Uterus (tissue), 2 donors: ENCODE measurements at regions not wholly inside any gene's neighbourhood (a gene's known extent, or its start where the extent isn't known, plus 50 kb on each side); places are given as distances from the start of the nearest gene placed in this dataset.

Experiments
- POLR2A ChIP-seq, 2 donors: fragments of 450-650 bp; IDR thresholded peaks; one replicate each; pipeline ENCODE4 v1.6.1; 2016; ENCODE audit warnings: antibody characterized with exemption in 2 of 2, mild to moderate bottlenecking in 1 of 2, moderate library complexity in 1 of 2
- TF ChIP-seq, protein P1 (sequence below), 4 experiments: fragments of 200-600 bp in 2 of 4; fragments of 450-650 bp in 2 of 4; sonication (generic) in 2 of 4; IDR thresholded peaks; one replicate each; pipeline ENCODE4 v1.5.1; 2016 to 2019; ENCODE audit warnings: antibody characterized with exemption in 4 of 4, mild to moderate bottlenecking in 2 of 4, moderate library complexity in 1 of 4

DNA sequence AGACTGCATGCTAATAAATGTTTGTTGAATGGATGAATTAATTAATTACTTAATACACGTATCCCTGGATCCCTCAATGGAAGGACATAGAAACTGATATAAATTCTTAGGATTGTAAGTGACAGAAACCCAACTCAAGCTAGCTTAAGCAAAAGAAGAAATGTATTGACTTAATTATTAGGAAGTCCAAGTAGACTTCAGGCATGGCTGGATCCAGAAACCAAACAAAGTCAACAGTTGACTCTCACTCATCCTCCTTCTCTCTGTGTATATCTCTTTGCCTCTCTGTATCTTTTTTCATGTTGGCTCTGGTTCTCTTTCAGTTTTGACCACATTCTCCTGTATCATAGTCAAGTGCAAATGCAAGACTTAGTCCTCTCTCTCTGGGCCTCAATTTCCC, 82.0 kb upstream of the CTNNBL1 start:
- TF ChIP-seq, protein P1, sequence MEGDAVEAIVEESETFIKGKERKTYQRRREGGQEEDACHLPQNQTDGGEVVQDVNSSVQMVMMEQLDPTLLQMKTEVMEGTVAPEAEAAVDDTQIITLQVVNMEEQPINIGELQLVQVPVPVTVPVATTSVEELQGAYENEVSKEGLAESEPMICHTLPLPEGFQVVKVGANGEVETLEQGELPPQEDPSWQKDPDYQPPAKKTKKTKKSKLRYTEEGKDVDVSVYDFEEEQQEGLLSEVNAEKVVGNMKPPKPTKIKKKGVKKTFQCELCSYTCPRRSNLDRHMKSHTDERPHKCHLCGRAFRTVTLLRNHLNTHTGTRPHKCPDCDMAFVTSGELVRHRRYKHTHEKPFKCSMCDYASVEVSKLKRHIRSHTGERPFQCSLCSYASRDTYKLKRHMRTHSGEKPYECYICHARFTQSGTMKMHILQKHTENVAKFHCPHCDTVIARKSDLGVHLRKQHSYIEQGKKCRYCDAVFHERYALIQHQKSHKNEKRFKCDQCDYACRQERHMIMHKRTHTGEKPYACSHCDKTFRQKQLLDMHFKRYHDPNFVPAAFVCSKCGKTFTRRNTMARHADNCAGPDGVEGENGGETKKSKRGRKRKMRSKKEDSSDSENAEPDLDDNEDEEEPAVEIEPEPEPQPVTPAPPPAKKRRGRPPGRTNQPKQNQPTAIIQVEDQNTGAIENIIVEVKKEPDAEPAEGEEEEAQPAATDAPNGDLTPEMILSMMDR (IDR thresholded peaks at IDR 0.05), result no peak
- no peak for TF ChIP-seq POLR2A (IDR thresholded peaks at IDR 0.05)
